ENCODE measurements at regions not wholly inside any gene's neighbourhood (a gene's known extent, or its start where the extent isn't known, plus 50 kb on each side); places are given as distances from the start of the nearest gene placed in this dataset.
A peak's percentile ranks its signal among the peaks of the same experiment; 100 is the strongest.

- TF ChIP-seq MYC (IDR thresholded peaks at IDR 0.05; ENCODE audit: low read depth, low read length) (no peak), POLR2A (IDR thresholded peaks at IDR 0.05; ENCODE audit: extremely low read depth, insufficient read length) (no peak), CTCF (IDR thresholded peaks at IDR 0.05; ENCODE audit: low read depth, low read length) (no peak), MAX (IDR thresholded peaks at IDR 0.05; ENCODE audit: low read depth, low read length) (no peak)
- no peak overlapping the region for H3K4me3 ChIP-seq (ENCODE audit: low read depth, low read length)
- no peak for DNase-seq (ENCODE audit: low read depth)
Measured at GRCh38 chr14:106201376-106201775, 675.0 kb downstream of the TMEM121 start.

- no peak for DNase-seq (ENCODE audit: low read depth)
- no peak overlapping the region for H3K4me3 ChIP-seq (ENCODE audit: low read depth, low read length)
- TF ChIP-seq CTCF (IDR thresholded peaks at IDR 0.05; ENCODE audit: low read depth, low read length): no peak
- TF ChIP-seq POLR2A (IDR thresholded peaks at IDR 0.05; ENCODE audit: extremely low read depth, insufficient read length): no peak
- no peak for TF ChIP-seq MAX (IDR thresholded peaks at IDR 0.05; ENCODE audit: low read depth, low read length)
- TF ChIP-seq MYC (IDR thresholded peaks at IDR 0.05; ENCODE audit: low read depth, low read length): no peak
Measured at GRCh38 chr14:106203438-106203837, 677.1 kb downstream of the TMEM121 start.

GRCh38 chr14:106204063-106204462 is 677.7 kb downstream of the TMEM121 start:
- DNase-seq (ENCODE audit: low read depth): peak; percentile 1
- H3K4me3 ChIP-seq (ENCODE audit: low read depth, low read length): no peak overlapping the region
- TF ChIP-seq MAX (IDR thresholded peaks at IDR 0.05; ENCODE audit: low read depth, low read length) (no peak), POLR2A (IDR thresholded peaks at IDR 0.05; ENCODE audit: extremely low read depth, insufficient read length) (no peak), MYC (IDR thresholded peaks at IDR 0.05; ENCODE audit: low read depth, low read length) (no peak)

GRCh38 chr14:106207316-106207715 is 680.9 kb downstream of the TMEM121 start:
- no peak overlapping the region for H3K4me3 ChIP-seq (ENCODE audit: low read depth, low read length)
- no peak for DNase-seq (ENCODE audit: low read depth)
- TF ChIP-seq POLR2A (IDR thresholded peaks at IDR 0.05; ENCODE audit: extremely low read depth, insufficient read length) (no peak), CTCF (IDR thresholded peaks at IDR 0.05; ENCODE audit: low read depth, low read length) (no peak), MYC (IDR thresholded peaks at IDR 0.05; ENCODE audit: low read depth, low read length) (no peak), MAX (IDR thresholded peaks at IDR 0.05; ENCODE audit: low read depth, low read length) (no peak)

- TF ChIP-seq MYC (IDR thresholded peaks at IDR 0.05; ENCODE audit: low read depth, low read length) (no peak), MAX (IDR thresholded peaks at IDR 0.05; ENCODE audit: low read depth, low read length) (no peak)
- no peak for DNase-seq (ENCODE audit: low read depth)
- no peak overlapping the region for H3K4me3 ChIP-seq (ENCODE audit: low read depth, low read length)
Measured at GRCh38 chr14:106208794-106209193, 682.4 kb downstream of the TMEM121 start.

GRCh38 chr14:106209755-106210154 is 683.4 kb downstream of the TMEM121 start:
- TF ChIP-seq CTCF (IDR thresholded peaks at IDR 0.05; ENCODE audit: low read depth, low read length): no peak
- no peak for TF ChIP-seq MAX (IDR thresholded peaks at IDR 0.05; ENCODE audit: low read depth, low read length)
- TF ChIP-seq POLR2A (IDR thresholded peaks at IDR 0.05; ENCODE audit: extremely low read depth, insufficient read length): no peak
- DNase-seq (ENCODE audit: low read depth): no peak
- no peak overlapping the region for H3K4me3 ChIP-seq (ENCODE audit: low read depth, low read length)

GRCh38 chr14:106210650-106211049 is 684.3 kb downstream of the TMEM121 start:
- no peak overlapping the region for H3K4me3 ChIP-seq (ENCODE audit: low read depth, low read length)
- DNase-seq (ENCODE audit: low read depth): peak; percentile 5
- TF ChIP-seq MAX (IDR thresholded peaks at IDR 0.05; ENCODE audit: low read depth, low read length) (no peak), POLR2A (IDR thresholded peaks at IDR 0.05; ENCODE audit: extremely low read depth, insufficient read length) (no peak), MYC (IDR thresholded peaks at IDR 0.05; ENCODE audit: low read depth, low read length) (no peak)

Data from NB4 (cell line).